GM12872 (cell line): ENCODE measurements at regions not wholly inside any gene's neighbourhood (a gene's known extent, or its start where the extent isn't known, plus 50 kb on each side); places are given as distances from the start of the nearest gene placed in this dataset.

Experiments used
- CTCF ChIP-seq: IDR thresholded peaks from 3 replicates; pipeline ENCODE4 v1.5.1; 2011; ENCODE audit warnings: low read depth, mild to moderate bottlenecking, low read length, moderate library complexity; ENCODE audit not compliant: insufficient read depth

GRCh38 chr6:113664909-113665308 is 192.2 kb upstream of the MARCKS start:
- no peak for TF ChIP-seq CTCF

- no peak for TF ChIP-seq CTCF
These were observed 188.3 kb upstream of the MARCKS start for GRCh38 chr6:113668641-113669408.

GRCh38 chr6:113669606-113670005 is 187.5 kb upstream of the MARCKS start:
- no peak for TF ChIP-seq CTCF

GRCh38 chr6:113671421-113671820 is 185.7 kb upstream of the MARCKS start:
- no peak for TF ChIP-seq CTCF

- no peak for TF ChIP-seq CTCF
These were observed 184.5 kb upstream of the MARCKS start for GRCh38 chr6:113672491-113673149.

GRCh38 chr6:113674075-113674474 is 183.1 kb upstream of the MARCKS start:
- no peak for TF ChIP-seq CTCF

GRCh38 chr6:113676057-113676456 is 181.1 kb upstream of the MARCKS start:
- TF ChIP-seq CTCF = no peak
